ENCODE measurements at regions not wholly inside any gene's neighbourhood (a gene's known extent, or its start where the extent isn't known, plus 50 kb on each side); places are given as distances from the start of the nearest gene placed in this dataset.
"Not testable (repeated sequence)": the region's sequence is repeated elsewhere in the genome, so short reads cannot be mapped to it uniquely, and the experiment has no call there.

GRCh38 chr2:238521870-238522269 is 95.1 kb downstream of the ASB1 start:
- no peak for DNase-seq

GRCh38 chr2:238523158-238524110 is 96.7 kb downstream of the ASB1 start:
- no peak for DNase-seq

DNA sequence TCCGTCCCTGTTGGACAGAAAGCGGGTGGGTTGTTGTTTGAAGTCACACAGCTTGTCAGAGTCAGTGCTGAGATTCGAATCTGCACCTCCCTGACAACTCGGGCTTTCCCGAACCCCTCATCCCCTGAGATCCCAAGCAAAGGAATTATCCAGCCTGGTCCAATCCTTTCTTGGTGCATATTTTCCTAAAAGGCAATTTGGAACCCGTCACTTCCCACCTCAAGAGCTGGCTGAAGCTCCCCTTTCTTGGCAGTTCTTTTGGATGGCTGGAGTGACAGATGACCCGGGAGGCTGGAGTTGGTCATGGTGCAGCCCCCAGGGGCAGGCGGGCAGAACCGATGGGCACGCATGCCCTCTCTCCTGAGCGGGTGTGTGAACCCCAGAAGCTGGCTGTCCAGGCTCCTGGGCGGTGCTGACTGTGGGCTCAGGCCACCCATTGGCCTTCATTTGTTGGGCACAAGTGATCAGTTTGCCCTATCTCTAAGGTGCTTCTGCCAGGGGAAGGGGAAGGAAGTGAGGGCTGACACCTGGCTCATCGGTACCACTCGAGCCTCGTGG is 97.8 kb downstream of the ASB1 start:
- no peak for DNase-seq

DNA sequence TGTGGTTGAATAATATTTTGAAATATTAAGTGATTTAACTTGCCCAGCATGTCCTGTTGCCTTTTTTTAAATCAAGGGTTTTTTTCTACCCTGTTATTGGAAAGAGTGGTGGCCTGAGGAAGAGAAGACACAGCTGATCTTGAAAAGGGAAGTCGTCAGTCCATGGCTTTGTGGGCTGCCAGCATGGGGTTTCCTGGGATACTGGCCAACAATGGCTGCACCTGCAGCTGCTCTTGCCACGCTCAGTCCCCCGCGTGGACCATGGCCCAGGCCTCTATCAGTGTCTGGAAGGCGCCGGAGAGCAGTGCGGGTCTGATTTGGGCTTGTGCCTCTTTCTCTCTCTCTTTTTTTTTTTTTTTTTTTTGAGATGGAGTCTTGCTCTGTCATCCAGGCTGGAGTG is 99.3 kb downstream of the ASB1 start:
- no peak for DNase-seq

- no peak for DNase-seq
Measured at GRCh38 chr2:238527565-238527964, 100.8 kb downstream of the ASB1 start.

GRCh38 chr2:238528953-238529781 is 102.4 kb downstream of the ASB1 start:
- no peak for DNase-seq

DNA sequence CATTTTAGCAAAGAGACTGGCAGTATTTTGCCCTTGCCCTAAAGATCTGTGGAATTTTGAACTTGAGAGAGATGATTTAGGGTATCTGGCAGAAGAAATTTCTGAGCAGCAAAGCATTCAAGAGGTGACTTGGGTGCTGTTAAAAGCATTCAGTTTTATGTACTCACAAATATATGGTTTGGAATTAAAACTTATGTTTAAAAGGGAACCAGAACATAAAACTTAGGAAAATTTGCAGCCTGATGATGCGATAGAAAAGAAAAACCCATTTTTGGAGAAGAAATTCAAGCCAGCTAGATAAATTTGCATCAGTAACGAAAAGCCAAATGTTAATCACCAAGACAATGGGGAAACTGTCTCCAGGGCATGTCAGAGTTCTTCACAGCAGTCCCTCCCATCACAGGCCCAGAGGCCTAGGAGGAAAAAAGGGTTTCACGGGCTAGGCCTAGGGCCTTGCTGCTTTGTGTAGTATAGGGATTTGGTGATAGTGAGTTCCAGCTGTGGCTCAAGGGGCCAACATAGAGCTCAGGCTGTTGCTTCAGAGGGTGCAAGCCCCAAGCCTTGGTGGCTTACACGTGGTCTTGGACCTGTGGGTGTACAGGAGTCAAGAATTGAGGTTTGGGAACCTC is 104.4 kb downstream of the ASB1 start:
- not testable (repeated sequence) for DNase-seq

GRCh38 chr2:238543732-238544131 is 117.0 kb downstream of the ASB1 start:
- DNase-seq = not testable (repeated sequence)

GRCh38 chr2:238548902-238549462 is 122.3 kb downstream of the ASB1 start:
- no peak for DNase-seq

GRCh38 chr2:238549866-238550265 is 123.1 kb downstream of the ASB1 start:
- no peak for DNase-seq

- no peak for DNase-seq
Measured at GRCh38 chr2:238551091-238551490, 124.4 kb downstream of the ASB1 start.

DNA sequence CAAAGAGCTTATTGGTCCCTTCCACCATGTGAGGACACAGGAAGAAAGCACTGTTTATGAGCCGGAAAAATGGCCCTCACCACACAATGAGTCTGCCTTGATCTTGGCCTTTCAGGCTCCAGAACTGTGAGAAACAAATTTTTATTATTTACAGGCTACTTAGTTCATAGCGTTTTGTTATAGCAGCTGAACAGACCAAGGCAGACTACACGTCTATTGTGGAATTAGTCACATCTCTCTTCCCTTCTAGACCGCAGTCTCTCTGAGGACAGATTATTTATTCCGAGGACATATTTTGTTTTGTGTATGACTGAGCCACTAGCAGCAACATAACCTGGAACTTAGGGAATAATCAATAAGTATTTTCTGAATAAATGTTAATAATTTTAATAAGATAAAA is 125.5 kb downstream of the ASB1 start:
- no peak for DNase-seq

- DNase-seq = no peak
Measured at GRCh38 chr2:238553159-238553558, 126.4 kb downstream of the ASB1 start.

DNA sequence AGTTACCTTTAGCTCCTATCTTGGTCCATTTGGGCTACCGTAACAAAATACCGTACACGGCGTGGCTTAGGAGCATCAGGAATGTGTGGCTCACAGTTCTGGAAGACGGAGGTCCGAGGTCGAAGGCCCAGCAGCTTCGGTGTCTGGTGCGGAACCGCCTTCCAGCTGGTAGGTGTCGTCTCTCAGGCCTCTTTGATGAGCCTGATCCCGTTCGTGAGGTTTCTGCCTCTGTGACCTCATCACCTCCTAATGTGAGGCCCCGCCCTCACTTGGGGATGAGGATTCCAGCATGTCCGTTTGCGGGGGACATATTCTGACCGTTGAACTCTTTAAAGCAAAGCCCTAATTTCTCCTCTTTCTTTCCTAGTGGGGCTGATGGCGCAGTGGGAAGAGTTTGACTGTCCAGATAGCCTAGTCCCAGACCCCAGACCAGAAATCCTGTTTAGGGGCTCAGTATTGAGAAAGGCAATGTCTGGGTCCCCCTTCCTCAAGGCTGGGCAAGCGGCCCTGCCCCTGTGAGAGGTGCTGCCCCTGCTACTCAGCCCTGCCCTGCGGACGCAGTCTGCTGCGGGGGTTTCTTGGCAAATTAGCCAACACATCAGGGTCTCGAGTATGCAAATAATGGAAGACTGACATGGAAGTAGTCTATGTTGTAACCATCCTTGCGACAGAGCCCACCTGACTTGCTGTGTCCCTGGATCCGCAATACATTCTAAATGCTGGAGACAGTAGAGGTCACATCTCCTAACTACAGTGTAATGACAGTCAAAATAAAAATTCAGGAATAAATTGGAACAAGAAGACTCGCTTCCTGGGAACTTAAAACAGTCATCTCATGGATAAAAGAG is 128.0 kb downstream of the ASB1 start:
- no peak for DNase-seq

- DNase-seq = no peak
Measured at GRCh38 chr2:238555786-238556542, 129.2 kb downstream of the ASB1 start.

- DNase-seq = no peak
Measured at GRCh38 chr2:238557431-238557830, 130.7 kb downstream of the ASB1 start.

GRCh38 chr2:238557936-238558335 is 131.2 kb downstream of the ASB1 start:
- DNase-seq = no peak

DNA sequence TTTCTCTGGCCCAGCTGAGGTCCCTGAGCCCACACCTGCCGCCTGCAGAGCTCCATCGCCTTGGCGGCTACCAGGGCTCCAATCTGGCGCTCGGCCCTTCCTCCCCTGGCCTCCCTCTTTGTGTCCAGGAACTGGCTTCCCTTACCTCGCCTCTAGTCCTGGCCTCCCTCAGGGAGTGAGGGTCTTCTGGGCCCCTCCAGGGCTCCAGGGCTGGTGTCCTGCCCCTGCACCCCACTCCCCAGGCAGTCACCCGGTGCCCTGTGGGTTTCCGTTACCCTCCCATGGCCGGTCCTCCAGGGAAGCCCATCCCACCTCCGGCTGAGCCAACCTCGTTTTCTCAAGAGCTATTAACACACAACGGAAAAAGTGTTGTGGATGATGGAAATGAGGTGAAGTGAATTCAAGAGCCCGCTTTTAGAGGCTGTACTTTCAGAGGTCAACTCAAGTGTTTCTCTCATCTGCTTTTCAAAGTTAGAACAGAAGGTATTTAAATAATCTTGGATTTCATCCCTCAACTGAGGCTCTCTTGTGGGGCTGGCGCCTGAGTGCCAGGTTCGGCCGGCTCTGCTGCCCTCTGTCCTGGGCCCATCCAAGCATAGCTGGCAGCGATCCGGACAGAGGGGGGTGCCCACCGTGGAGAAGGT is 131.9 kb downstream of the ASB1 start:
- DNase-seq = no peak

GRCh38 chr2:238560234-238560633 is 133.5 kb downstream of the ASB1 start:
- DNase-seq = no peak

DNA sequence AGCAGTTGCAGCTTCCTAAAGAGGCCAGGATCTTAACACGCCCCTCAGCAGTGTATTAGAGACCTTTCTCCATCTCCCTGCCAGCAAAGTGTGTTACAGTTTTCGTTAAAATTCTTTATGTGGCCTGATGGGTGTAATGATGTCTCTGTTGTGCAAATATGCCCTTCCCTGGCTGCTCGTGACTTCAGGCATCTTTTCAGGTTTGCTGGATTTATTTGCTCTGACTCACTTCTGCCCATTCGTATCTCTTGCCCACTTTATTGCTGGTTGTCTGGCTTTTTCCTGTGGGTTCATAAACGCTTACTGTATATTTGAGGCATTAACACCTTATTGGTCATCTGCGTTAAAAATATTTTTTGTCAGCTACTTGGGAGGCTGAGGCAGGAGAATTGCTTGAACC is 134.5 kb downstream of the ASB1 start:
- DNase-seq = no peak
